ENCODE measurements at regions not wholly inside any gene's neighbourhood (a gene's known extent, or its start where the extent isn't known, plus 50 kb on each side); places are given as distances from the start of the nearest gene placed in this dataset.

GRCh38 chr1:209046058-209046417 lies 537.5 kb upstream of the CAMK1G start:
- TF ChIP-seq NFRKB (IDR thresholded peaks at IDR 0.05) (no peak), LEF1 (IDR thresholded peaks at IDR 0.05; ENCODE audit: borderline replicate concordance) (no peak), TARDBP (IDR thresholded peaks at IDR 0.05) (no peak), SP1 (IDR thresholded peaks at IDR 0.05) (no peak), FOXM1 (IDR thresholded peaks at IDR 0.05; ENCODE audit: borderline replicate concordance) (no peak), SUZ12 (IDR thresholded peaks at IDR 0.05) (no peak), ARNT (IDR thresholded peaks at IDR 0.05) (no peak), PKNOX1 (IDR thresholded peaks at IDR 0.05) (no peak), BHLHE40 (IDR thresholded peaks at IDR 0.05; ENCODE audit: borderline replicate concordance) (no peak), FOXK2 (IDR thresholded peaks at IDR 0.05) (no peak)
